ENCODE measurements at regions not wholly inside any gene's neighbourhood (a gene's known extent, or its start where the extent isn't known, plus 50 kb on each side); places are given as distances from the start of the nearest gene placed in this dataset.

GRCh38 chr3:194798486-194798885 lies 112.8 kb downstream of the FAM43A start:
- TF ChIP-seq, protein P1, sequence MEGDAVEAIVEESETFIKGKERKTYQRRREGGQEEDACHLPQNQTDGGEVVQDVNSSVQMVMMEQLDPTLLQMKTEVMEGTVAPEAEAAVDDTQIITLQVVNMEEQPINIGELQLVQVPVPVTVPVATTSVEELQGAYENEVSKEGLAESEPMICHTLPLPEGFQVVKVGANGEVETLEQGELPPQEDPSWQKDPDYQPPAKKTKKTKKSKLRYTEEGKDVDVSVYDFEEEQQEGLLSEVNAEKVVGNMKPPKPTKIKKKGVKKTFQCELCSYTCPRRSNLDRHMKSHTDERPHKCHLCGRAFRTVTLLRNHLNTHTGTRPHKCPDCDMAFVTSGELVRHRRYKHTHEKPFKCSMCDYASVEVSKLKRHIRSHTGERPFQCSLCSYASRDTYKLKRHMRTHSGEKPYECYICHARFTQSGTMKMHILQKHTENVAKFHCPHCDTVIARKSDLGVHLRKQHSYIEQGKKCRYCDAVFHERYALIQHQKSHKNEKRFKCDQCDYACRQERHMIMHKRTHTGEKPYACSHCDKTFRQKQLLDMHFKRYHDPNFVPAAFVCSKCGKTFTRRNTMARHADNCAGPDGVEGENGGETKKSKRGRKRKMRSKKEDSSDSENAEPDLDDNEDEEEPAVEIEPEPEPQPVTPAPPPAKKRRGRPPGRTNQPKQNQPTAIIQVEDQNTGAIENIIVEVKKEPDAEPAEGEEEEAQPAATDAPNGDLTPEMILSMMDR (IDR thresholded peaks at IDR 0.05; ENCODE audit: low read depth, low read length) = no peak
- DNase-seq (ENCODE audit: low read depth, low spot score) = no peak
- in situ Hi-C loops (cut with HindIII; ENCODE audit: low sequenced_read_pairs) = no loop called here
- H3K4me3 ChIP-seq (ENCODE audit: low read depth, low read length) = no peak overlapping the region

- H3K4me3 ChIP-seq (ENCODE audit: low read depth, low read length) = no peak overlapping the region
- in situ Hi-C loops (cut with HindIII; ENCODE audit: low sequenced_read_pairs) = no loop called here
- no peak for DNase-seq (ENCODE audit: low read depth, low spot score)
- TF ChIP-seq, protein P1 (IDR thresholded peaks at IDR 0.05; ENCODE audit: low read depth, low read length) = no peak
Observed at GRCh38 chr3:194800002-194800401, 114.3 kb downstream of the FAM43A start.

DNA sequence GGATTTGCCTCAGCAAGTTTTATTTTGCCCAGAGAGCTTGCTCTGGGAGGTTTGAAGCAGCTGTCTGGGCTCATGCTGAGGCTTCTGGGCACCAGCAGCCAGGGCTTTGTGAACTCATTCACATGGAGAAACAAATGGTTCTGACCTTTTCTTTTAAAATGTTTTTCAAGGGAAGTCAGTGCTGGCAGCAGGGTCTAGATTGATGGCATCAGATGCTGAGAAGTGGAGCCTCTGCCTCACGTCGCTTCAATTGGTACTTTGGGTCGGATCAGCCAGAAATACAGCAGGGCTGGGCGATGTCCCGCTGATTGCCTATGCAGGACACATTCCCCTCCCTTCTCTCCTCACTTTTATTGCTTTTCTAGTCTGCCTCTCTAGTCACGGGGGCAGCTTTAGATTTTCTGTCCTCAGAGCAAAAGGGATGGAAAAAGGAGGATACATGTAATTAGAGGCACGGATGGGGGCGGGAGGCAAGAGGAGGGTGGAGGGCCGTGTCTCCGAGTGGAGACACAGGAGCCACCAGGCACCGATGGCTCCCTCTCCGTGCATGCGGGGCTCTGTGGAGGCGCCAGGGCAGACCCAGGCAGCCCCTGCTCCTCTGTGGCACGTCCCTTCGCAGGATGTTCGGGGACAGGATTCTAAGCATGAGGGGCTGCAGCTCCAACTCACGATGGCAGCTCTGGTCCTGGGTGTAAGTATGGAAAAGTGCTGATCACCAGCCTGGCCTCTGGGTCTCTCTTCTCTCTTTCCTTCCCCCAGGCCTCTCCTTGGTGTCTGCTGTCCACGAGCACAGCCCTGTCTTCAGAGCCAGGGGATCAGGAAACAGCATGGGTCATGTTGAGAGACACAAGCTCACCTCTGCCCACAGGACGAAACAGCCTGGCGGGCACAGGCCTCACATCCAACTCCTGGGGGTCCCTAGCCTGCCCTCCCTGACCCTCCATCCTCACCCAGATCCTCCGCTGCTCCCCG lies 116.1 kb downstream of the FAM43A start:
- in situ Hi-C loops (cut with HindIII; ENCODE audit: low sequenced_read_pairs) = no loop called here
- TF ChIP-seq, protein P1 (IDR thresholded peaks at IDR 0.05; ENCODE audit: low read depth, low read length) = no peak
- no peak overlapping the region for H3K4me3 ChIP-seq (ENCODE audit: low read depth, low read length)
- DNase-seq (ENCODE audit: low read depth, low spot score) = no peak

- TF ChIP-seq, protein P1 (IDR thresholded peaks at IDR 0.05; ENCODE audit: low read depth, low read length) = no peak
- in situ Hi-C loops (cut with HindIII; ENCODE audit: low sequenced_read_pairs) = no loop called here
- H3K4me3 ChIP-seq (ENCODE audit: low read depth, low read length) = no peak overlapping the region
Observed at GRCh38 chr3:194804796-194805195, 119.1 kb downstream of the FAM43A start.

DNA sequence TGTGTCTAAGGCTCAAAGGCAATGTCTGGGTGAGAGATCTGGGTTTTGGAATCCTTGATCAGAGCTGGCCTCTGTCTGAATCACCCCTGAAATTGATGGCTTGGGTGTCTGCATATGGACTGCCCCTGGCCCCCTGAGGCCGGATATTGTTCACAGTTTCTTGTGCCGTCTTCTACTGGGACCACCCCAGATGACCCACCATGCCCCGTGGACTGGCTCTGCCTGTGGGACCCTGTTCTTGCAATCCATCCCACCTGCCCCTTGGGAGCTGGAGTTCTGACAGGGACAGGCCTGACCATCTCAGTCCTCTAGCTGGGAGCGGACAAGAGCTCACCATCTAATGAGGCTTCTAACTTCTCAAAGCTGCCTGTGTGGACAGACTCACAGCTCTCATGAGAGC lies 119.9 kb downstream of the FAM43A start:
- no peak overlapping the region for H3K4me3 ChIP-seq (ENCODE audit: low read depth, low read length)
- in situ Hi-C loops (cut with HindIII; ENCODE audit: low sequenced_read_pairs) = no loop called here
- DNase-seq (ENCODE audit: low read depth, low spot score) = no peak
- TF ChIP-seq, protein P1 (IDR thresholded peaks at IDR 0.05; ENCODE audit: low read depth, low read length) = no peak

More at GRCh38 chr3:194804796-194805195, 119.1 kb downstream of the FAM43A start:
- no peak for DNase-seq (ENCODE audit: low read depth, low spot score)

DNA sequence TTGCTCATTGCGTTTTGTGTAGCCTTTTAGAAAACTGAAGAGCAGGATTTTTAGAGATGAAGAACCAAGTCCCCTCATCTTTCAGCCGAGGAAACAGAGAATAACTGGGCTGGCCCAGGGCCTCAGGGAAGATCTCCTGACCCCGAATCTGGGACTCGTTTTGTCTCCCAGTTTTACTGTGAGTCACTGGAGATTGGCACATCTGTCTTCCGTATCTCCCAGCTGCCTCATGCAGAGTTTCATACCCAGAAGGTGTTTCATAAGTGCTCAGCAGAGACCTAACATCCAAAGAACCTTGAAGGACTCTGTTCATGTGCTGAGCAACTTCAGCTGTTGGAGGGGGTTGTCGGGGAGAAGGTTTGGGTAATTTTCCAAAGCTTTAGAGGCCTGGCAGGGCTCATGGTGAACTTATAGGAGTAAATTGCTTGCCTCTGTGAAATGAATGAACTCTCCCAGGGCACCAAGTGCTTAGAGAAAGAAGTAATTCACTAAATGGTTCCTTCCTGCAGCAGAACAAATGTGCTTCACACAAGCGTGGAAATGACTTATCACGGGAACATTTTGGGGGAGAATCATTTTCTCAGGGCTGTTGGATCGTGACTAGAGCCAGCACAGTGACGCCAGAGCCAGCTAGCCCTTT lies 121.4 kb downstream of the FAM43A start:
- TF ChIP-seq, protein P1 (IDR thresholded peaks at IDR 0.05; ENCODE audit: low read depth, low read length) = no peak
- DNase-seq (ENCODE audit: low read depth, low spot score) = no peak
- in situ Hi-C loops (cut with HindIII; ENCODE audit: low sequenced_read_pairs) = no loop called here
- H3K4me3 ChIP-seq (ENCODE audit: low read depth, low read length) = no peak overlapping the region

All from astrocyte of the spinal cord (primary cell).